ENCODE measurements at regions not wholly inside any gene's neighbourhood (a gene's known extent, or its start where the extent isn't known, plus 50 kb on each side); places are given as distances from the start of the nearest gene placed in this dataset.

DNA sequence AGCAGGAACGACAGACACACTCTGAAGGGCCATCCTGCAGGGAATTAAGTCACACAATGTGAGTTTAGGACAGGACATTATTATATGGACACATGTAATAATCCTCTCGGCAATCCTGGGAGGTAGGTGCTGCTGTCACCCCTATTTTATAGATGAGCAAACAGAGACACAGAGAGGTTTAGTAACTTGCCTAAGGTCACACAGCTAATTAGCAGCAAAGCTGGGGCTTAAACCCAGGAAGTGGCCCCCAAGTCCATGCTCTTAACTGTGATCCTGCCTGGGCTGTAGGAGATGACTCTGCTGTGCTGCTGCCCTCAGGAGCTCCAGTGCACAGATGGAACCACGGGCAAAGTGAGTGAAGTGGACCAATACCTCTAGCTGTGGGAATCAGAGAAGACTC lies 660.0 kb downstream of the PTPRU start:
- WGBS, 2 donors, result 85% methylated on average over 3 of the region's 3 CpGs
- no peak for DNase-seq (ENCODE audit: low spot score in 2 of 2)
- H3K4me1 ChIP-seq, result no peaks in the 10 kb centered on the region
- H3K4me3 ChIP-seq, result no peak overlapping the region
- H3K9me3 ChIP-seq, result no peaks in the 10 kb centered on the region
- H3K27ac ChIP-seq, result no peak overlapping the region
- TF ChIP-seq POLR2A (IDR thresholded peaks at IDR 0.05) (no peak), EP300 (IDR thresholded peaks at IDR 0.05) (no peak)
- TF ChIP-seq, protein P1, sequence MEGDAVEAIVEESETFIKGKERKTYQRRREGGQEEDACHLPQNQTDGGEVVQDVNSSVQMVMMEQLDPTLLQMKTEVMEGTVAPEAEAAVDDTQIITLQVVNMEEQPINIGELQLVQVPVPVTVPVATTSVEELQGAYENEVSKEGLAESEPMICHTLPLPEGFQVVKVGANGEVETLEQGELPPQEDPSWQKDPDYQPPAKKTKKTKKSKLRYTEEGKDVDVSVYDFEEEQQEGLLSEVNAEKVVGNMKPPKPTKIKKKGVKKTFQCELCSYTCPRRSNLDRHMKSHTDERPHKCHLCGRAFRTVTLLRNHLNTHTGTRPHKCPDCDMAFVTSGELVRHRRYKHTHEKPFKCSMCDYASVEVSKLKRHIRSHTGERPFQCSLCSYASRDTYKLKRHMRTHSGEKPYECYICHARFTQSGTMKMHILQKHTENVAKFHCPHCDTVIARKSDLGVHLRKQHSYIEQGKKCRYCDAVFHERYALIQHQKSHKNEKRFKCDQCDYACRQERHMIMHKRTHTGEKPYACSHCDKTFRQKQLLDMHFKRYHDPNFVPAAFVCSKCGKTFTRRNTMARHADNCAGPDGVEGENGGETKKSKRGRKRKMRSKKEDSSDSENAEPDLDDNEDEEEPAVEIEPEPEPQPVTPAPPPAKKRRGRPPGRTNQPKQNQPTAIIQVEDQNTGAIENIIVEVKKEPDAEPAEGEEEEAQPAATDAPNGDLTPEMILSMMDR (IDR thresholded peaks at IDR 0.05), result no peak
- no peaks in the 10 kb centered on the region for H3K36me3 ChIP-seq
- H3K27me3 ChIP-seq, result peaks cover 0 to 17% of the 10 kb centered on the region in 2 donors

DNA sequence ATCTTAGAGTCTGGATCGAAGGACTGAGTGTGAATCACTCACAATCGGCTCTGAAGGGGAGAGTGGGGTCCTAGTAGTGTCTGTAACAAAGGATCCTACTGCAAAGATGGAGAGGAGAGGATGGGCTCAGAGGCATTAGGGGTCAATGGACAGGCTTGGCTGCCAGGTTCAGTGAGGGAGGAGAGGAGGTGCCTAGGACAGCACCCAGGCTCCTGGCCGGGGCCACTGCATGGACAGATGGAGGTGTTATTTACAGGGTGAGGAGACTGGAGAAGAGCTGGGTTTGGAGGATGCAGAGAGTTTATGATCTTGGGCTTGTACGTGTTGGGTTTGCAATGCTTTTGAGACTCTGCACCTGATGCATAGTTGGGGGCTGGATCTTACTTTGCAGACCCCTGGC lies 658.9 kb downstream of the PTPRU start:
- DNase-seq (ENCODE audit: low spot score in 2 of 2), result no peak
- no peaks in the 10 kb centered on the region for H3K4me1 ChIP-seq
- H3K9me3 ChIP-seq, result no peaks in the 10 kb centered on the region
- H3K27ac ChIP-seq, result no peak overlapping the region
- H3K36me3 ChIP-seq, result no peaks in the 10 kb centered on the region
- H3K4me3 ChIP-seq, result no peak overlapping the region
- WGBS, 2 donors, result 69 to 77% methylated on average over 4 of the region's 4 CpGs
- peaks cover 0 to 12% of the 10 kb centered on the region in 2 donors for H3K27me3 ChIP-seq
- no peak for TF ChIP-seq EP300 (IDR thresholded peaks at IDR 0.05)
- no peak for TF ChIP-seq POLR2A (IDR thresholded peaks at IDR 0.05)
- TF ChIP-seq, protein P1 (IDR thresholded peaks at IDR 0.05), result no peak

DNA sequence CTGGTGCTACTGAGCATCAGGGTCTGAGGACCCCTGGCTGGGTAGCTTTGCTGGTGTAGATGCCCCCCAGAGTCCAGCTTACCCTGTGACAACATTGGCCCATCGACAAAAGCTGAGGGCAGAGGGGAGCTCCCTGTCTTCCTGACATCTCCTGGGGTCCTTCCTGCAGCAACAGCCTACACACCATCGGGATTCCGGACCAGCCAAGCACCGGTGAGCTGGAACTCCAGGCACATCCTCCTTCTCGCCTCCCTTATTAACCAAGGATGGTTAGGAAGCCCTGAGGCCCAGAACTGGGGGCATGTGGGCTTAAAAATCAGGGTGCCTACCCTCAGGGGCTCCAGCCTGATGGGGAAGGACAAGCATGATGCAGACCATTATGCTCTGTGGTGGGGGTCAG lies 658.0 kb downstream of the PTPRU start:
- Histone ChIP-seq H3K4me1 (no peaks in the 10 kb centered on the region), H3K27me3 (peaks cover 0 to 12% of the 10 kb centered on the region in 2 donors), H3K4me3 (no peak overlapping the region), H3K9me3 (no peaks in the 10 kb centered on the region), H3K27ac (no peak overlapping the region), H3K36me3 (no peaks in the 10 kb centered on the region)
- DNase-seq (ENCODE audit: low spot score in 2 of 2), result no peak
- TF ChIP-seq, protein P1 (IDR thresholded peaks at IDR 0.05), result no peak
- TF ChIP-seq EP300 (IDR thresholded peaks at IDR 0.05), result no peak
- TF ChIP-seq POLR2A (IDR thresholded peaks at IDR 0.05), result no peak
- WGBS, 2 donors, result 61 to 83% methylated on average over 4 to 5 of the region's 5 CpGs

DNA sequence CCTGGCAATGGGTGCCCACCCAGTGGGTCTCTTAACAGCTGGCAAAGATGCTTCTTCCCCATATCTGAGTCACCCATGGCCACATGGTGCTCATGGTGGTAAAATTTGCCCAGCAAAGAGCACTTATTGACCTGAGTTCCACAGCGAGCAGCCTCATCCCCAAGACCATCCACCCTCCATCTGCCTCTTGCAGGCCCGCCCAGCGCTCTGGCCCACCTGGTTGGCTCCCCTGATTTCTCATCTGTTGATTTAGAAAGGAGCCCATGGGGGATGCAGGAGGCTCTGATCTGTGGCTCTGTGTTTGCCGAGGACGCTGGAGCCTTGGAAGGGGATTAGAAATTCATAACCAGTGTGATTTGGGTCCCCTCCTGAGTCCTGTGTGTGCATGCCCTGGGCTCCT lies 657.5 kb downstream of the PTPRU start:
- TF ChIP-seq POLR2A (IDR thresholded peaks at IDR 0.05) (no peak), EP300 (IDR thresholded peaks at IDR 0.05) (no peak)
- TF ChIP-seq, protein P1 (IDR thresholded peaks at IDR 0.05), result no peak
- Histone ChIP-seq H3K27ac (no peak overlapping the region), H3K4me3 (no peak overlapping the region), H3K9me3 (no peaks in the 10 kb centered on the region), H3K27me3 (peaks cover 0 to 12% of the 10 kb centered on the region in 2 donors), H3K36me3 (no peaks in the 10 kb centered on the region), H3K4me1 (no peaks in the 10 kb centered on the region)
- WGBS, 2 donors, result 83 to 84% methylated on average over 5 of the region's 5 CpGs
- DNase-seq (ENCODE audit: low spot score in 2 of 2), result no peak

DNA sequence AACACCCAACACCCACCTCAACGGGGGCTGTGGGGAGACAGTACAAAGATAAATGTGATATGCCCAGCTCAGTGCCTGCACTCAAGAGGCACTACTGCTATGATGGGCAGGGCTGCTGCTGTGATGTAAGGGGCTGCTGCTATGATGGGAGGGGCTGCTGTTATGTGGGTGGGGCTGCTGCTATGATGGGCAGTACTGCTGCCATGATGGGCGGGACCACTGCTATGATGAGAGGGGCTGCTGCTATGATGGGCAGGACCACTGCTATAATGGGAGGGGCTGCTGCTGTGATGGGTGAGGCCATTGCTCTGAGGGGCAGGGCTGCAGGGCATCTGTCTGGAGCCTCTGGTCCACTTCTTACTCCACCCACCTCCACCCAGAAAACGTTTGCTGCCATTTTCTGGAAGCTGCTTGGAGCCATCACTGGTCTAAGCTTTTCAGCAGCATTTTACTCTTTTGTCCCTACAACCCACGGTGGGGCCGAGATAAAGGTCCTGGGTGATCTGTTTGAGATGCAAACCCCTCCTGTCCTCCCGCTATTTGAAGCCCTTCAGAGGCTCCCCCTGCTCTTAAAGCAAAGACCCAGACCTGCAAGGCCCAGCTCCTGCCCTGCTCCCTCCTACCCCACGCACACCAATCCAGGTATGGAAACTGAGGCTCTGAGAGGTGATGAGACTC lies 656.9 kb downstream of the PTPRU start:
- Histone ChIP-seq H3K4me3 (no peak overlapping the region), H3K27ac (no peak overlapping the region), H3K4me1 (no peaks in the 10 kb centered on the region), H3K27me3 (peaks cover 0 to 12% of the 10 kb centered on the region in 2 donors), H3K9me3 (no peaks in the 10 kb centered on the region), H3K36me3 (no peaks in the 10 kb centered on the region)
- WGBS, 2 donors, result 71 to 75% methylated on average over 7 of the region's 7 CpGs
- TF ChIP-seq EP300 (IDR thresholded peaks at IDR 0.05), result no peak
- DNase-seq (ENCODE audit: low spot score in 2 of 2), result no peak
